Prostate gland (tissue), 2 donors: ENCODE measurements at regions not wholly inside any gene's neighbourhood (a gene's known extent, or its start where the extent isn't known, plus 50 kb on each side); places are given as distances from the start of the nearest gene placed in this dataset.

Source experiments
- DNase-seq: peaks from one replicate; pipeline ENCODE4 v3.0.0-alpha.2; 2019; ENCODE audit warnings: low spot score
- H3K27ac ChIP-seq, 2 donors: fragments of 200-600 bp; sonication (generic); 2 replicates each; pipeline ENCODE4 v1.5.1; 2017 to 2019
- H3K27me3 ChIP-seq: fragments of 200-600 bp; sonication (generic); replicated peaks from 2 replicates; pipeline ENCODE4 v1.5.1; 2019; ENCODE audit not compliant: insufficient read depth
- H3K36me3 ChIP-seq, 2 donors: fragments of 200-600 bp; sonication (generic); 1 replicate in 1 of 2; 2 replicates in 1 of 2; pipeline versions ENCODE4 v1.5.1 to v1.8.1; 2017 to 2019
- H3K4me1 ChIP-seq: fragments of 200-600 bp; sonication (generic); replicated peaks from 2 replicates; pipeline ENCODE4 v1.5.1; 2019
- H3K4me3 ChIP-seq, 2 donors: fragments of 200-600 bp; sonication (generic); 2 replicates each; pipeline ENCODE4 v1.5.1; 2017 to 2019
- H3K9me3 ChIP-seq: fragments of 200-600 bp; sonication (generic); 2 replicates; pipeline ENCODE4 v1.5.1; 2017
- CTCF ChIP-seq, 4 experiments: fragments of 200-600 bp in 2 of 4; fragments of 450-650 bp in 2 of 4; sonication (generic) in 2 of 4; IDR thresholded peaks; 1 replicate in 3 of 4; 2 replicates in 1 of 4; pipeline ENCODE4 v1.5.1; 2016 to 2019; ENCODE audit warnings: antibody characterized with exemption in 4 of 4, mild to moderate bottlenecking in 2 of 4, moderate library complexity in 2 of 4
- POLR2A ChIP-seq: fragments of 450-650 bp; IDR thresholded peaks from one replicate; pipeline ENCODE4 v1.6.1; 2016; ENCODE audit warnings: antibody characterized with exemption, mild to moderate bottlenecking
- POLR2AphosphoS5 ChIP-seq: sonication (generic); formaldehyde crosslinking; IDR thresholded peaks from one replicate; pipeline ENCODE4 v1.6.1; 2017; ENCODE audit warnings: antibody characterized with exemption
- WGBS: methylation state at CpG from one replicate; pipeline ENCODE4 v1.1.5; 2018; 5-methylcytosine and 5-hydroxymethylcytosine counted together
- intact Hi-C: fragments of 100-400 bp; cut with DNase I; formaldehyde crosslinking; loops from one replicate; pipeline ENCODE4 v1.14.2; 2022

DNA sequence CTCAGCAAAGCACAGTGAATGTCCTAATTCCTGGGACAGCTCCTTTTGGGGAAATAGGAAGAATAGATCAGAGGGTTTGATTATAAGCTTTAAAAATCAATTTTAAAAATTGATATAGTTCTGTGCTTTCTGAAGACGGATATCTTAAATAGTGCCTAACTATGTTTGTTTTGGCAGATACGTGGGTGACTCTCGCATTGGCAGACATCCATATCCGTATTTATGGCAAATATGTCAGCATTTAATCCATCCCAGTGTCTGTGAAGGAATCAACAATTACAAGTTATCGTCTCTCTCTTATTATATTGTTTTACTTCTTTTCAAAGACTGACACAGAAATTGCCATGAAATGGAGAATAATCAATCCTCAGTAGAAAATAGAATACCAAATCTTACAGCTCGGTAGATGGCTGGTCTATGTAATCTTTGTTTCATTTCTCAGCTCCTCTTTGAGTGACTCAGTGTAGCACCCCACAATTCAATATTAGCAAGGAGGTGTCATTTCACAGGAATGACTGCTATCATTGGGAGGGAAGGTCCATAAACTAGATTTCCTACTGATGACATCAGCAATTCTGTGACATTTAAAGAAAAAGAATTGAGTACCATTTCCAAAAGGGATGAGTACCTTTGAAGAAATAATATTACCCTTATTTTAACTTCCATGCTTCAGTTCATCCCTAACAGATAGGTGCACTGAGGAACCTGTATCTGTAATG, 186.4 kb upstream of the NFE2L3 start:
- H3K4me3 ChIP-seq, result no peak overlapping the region
- DNase-seq, result peak; percentile 24
- no peaks in the 10 kb centered on the region for H3K36me3 ChIP-seq
- peaks cover 11% of the 10 kb centered on the region for H3K4me1 ChIP-seq
- intact Hi-C loops, result no loop called here
- no peaks in the 10 kb centered on the region for H3K9me3 ChIP-seq
- TF ChIP-seq POLR2AphosphoS5 (peak; percentile 42), CTCF (IDR thresholded peaks at IDR 0.05) (no peak), POLR2A (no peak)
- WGBS, result 22% methylated on average over 6 of the region's 6 CpGs
- H3K27me3 ChIP-seq, result no peaks in the 10 kb centered on the region
- H3K27ac ChIP-seq, result peak overlapping the region in 1 of 2 donors; percentile 47

- H3K27me3 ChIP-seq, result no peaks in the 10 kb centered on the region
- TF ChIP-seq POLR2AphosphoS5, result no peak
- no peak for TF ChIP-seq POLR2A
- no peak for TF ChIP-seq CTCF (IDR thresholded peaks at IDR 0.05)
- no peak overlapping the region for H3K4me3 ChIP-seq
- intact Hi-C loops, result no loop called here
- no peak overlapping the region for H3K27ac ChIP-seq
- H3K4me1 ChIP-seq, result peaks cover 11% of the 10 kb centered on the region
- H3K9me3 ChIP-seq, result no peaks in the 10 kb centered on the region
- DNase-seq, result no peak
- H3K36me3 ChIP-seq, result no peaks in the 10 kb centered on the region
Observed at GRCh38 chr7:25966469-25966868, 185.5 kb upstream of the NFE2L3 start.

- TF ChIP-seq POLR2AphosphoS5 (no peak), POLR2A (no peak), CTCF (IDR thresholded peaks at IDR 0.05) (no peak)
- no peaks in the 10 kb centered on the region for H3K27me3 ChIP-seq
- DNase-seq, result no peak
- no peaks in the 10 kb centered on the region for H3K9me3 ChIP-seq
- no peak overlapping the region for H3K27ac ChIP-seq
- intact Hi-C loops, result no loop called here
- no peak overlapping the region for H3K4me3 ChIP-seq
- WGBS, result 80% methylated on average over 4 of the region's 4 CpGs
- H3K4me1 ChIP-seq, result peaks cover 11% of the 10 kb centered on the region
- H3K36me3 ChIP-seq, result no peaks in the 10 kb centered on the region
Observed at GRCh38 chr7:25967278-25968204, 184.5 kb upstream of the NFE2L3 start.

DNA sequence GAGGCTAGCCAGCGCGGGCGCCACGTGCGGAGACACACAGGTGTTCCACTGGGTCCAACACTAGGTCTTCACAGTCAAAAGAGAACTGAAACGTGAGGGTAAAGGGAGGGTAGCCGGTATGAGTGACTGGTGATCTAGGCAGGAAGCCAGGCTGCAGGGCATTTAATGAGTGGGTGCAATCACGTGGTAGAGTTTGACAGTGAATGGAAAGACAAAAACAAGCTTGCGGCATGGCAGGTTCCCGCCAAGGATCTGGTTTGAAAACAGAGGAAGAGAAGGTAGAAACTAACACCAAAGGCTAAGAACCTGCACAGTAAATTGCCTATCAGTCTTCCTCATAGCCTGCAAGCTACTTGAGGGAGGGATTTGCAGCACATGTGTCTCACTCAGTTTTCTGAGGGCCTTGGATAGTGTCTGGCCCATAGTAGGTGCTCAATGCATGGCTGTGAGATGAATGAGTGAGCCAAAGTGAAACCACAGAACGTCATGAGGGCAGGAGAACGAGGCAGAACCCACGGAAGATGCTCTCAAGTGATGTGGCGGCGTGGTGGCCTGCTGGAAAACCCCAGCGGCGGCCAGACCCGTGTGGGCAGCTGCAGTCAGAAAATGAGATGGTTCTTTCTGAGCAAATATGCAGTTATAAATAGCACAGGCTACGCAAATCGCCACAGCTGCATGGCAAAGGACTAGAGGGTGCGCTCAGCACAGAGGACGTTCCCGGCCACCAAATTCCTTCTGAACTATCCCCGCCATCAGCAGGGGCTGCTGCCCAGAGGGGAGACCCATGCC, 183.6 kb upstream of the NFE2L3 start:
- no peaks in the 10 kb centered on the region for H3K27me3 ChIP-seq
- no peak for DNase-seq
- no peaks in the 10 kb centered on the region for H3K36me3 ChIP-seq
- peaks cover 11% of the 10 kb centered on the region for H3K4me1 ChIP-seq
- 79% methylated on average over 24 of the region's 24 CpGs for WGBS
- H3K4me3 ChIP-seq, result no peak overlapping the region
- no peak overlapping the region for H3K27ac ChIP-seq
- TF ChIP-seq POLR2A (no peak), CTCF (IDR thresholded peaks at IDR 0.05) (no peak), POLR2AphosphoS5 (no peak)
- intact Hi-C loops, result no loop called here
- no peaks in the 10 kb centered on the region for H3K9me3 ChIP-seq
